GM12873 (cell line): ENCODE measurements at regions not wholly inside any gene's neighbourhood (a gene's known extent, or its start where the extent isn't known, plus 50 kb on each side); places are given as distances from the start of the nearest gene placed in this dataset.

ENCODE experiments used
- CTCF ChIP-seq: IDR thresholded peaks from 2 replicates; pipeline ENCODE4 v1.5.1; 2012; ENCODE audit warnings: low read depth, mild to moderate bottlenecking, moderate library complexity, low read length, control low read depth; ENCODE audit not compliant: insufficient read depth; ENCODE audit errors: missing control alignments

GRCh38 chr17:10987786-10988185 is 149.9 kb upstream of the PIRT start:
- TF ChIP-seq CTCF, result no peak

GRCh38 chr17:10984220-10984619 is 146.3 kb upstream of the PIRT start:
- TF ChIP-seq CTCF, result no peak

GRCh38 chr17:10976401-10976800 is 138.5 kb upstream of the PIRT start:
- TF ChIP-seq CTCF, result no peak

GRCh38 chr17:10968007-10968406 is 130.1 kb upstream of the PIRT start:
- no peak for TF ChIP-seq CTCF

- TF ChIP-seq CTCF, result no peak
Observed at GRCh38 chr17:10956821-10957220, 118.9 kb upstream of the PIRT start.

GRCh38 chr17:10944819-10945218 is 106.9 kb upstream of the PIRT start:
- TF ChIP-seq CTCF, result no peak

GRCh38 chr17:10936931-10937330 is 99.0 kb upstream of the PIRT start:
- no peak for TF ChIP-seq CTCF
